ENCODE measurements at regions not wholly inside any gene's neighbourhood (a gene's known extent, or its start where the extent isn't known, plus 50 kb on each side); places are given as distances from the start of the nearest gene placed in this dataset.

DNA sequence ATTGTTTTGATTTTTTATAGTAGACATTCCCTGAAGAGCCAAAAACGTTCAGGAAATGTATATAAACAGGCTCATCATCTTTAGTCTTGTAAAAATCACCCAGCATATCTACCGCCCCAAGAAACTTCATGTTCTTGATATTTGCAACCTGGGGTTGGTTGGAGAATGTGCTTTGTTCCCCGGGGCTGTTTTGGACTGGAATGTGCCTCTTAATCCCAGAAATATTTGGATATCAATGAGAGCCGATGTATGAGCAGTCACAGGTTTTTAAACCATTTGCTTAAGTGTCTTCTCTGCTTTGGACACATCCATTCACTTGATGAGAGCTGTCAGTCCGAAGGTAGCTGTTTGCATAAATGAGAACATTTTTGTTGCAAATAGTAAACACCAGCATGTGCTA, 449.7 kb downstream of the PCDH7 start:
- TF ChIP-seq GATA3 (IDR thresholded peaks at IDR 0.05; ENCODE audit: low read depth, low read length) (no peak), GATA2 (IDR thresholded peaks at IDR 0.05; ENCODE audit: low read depth, low read length) (no peak)

DNA sequence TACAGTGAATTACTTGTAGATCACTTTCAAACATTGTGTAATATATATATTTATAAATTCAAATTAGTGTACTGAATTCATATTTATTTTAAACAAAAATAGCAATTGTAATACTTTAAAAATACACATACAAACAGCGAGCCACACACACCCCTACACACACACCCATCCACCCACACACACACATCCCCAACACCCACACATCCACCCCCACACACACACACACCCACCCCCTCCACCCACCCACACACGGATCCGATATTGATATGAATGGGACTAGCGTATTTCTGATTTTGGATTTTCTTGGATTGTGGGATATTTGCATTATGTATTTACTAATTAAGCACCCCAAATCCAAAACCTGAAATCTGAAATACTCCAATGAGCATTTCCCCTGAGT, 451.2 kb downstream of the PCDH7 start:
- TF ChIP-seq GATA2 (IDR thresholded peaks at IDR 0.05; ENCODE audit: low read depth, low read length) (no peak), GATA3 (IDR thresholded peaks at IDR 0.05; ENCODE audit: low read depth, low read length) (no peak)

DNA sequence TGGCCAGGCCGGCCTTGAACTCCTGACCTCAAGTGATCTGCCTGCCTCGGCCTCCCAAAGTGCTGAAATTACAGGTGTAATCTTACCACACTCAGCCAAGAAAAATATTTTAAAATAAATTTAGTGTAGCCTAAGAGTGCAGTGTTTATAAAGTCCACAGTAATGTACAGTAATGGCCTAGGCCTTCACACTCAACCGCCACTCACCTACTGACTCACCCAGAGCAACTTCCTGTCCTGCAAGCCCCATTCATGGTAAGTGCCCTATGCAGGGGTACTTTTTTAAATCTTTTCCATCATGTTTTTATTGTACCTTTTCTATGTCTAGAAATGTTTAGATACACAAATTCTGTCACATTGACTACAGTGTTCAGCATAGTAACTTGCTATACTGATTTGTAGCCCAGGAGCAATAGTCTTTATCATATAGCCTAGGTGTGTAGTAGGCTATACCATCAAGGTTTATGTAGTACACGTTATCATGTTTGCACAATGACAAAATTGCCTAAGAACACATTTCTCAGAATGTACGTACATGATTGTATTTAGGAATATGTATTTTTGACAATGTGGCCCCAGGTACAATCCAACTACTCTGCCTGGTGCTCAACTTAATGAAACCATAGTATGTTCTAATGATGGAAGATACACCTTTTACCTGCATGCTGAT, 455.2 kb downstream of the PCDH7 start:
- TF ChIP-seq GATA3 (IDR thresholded peaks at IDR 0.05; ENCODE audit: low read depth, low read length) (no peak), GATA2 (IDR thresholded peaks at IDR 0.05; ENCODE audit: low read depth, low read length) (no peak)

DNA sequence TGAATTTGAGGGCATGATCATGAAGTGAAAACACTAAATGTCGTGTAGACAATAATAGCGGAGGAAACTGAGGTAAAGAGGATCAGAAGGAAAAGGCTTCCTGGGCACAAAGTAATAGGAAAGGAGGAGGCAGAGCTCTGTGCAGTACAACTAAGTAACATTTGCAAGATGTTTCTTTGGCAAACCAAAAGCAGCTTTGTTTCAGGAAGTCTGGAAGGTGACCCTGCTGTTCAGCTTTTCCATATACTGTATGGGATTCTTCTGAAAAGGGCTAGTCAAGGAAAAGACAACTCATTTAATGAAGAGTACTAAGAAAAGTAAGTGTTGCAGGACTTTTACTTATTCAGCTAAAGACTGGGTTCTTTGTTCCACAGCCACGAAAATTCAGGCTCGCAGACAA, 463.1 kb downstream of the PCDH7 start:
- TF ChIP-seq GATA3 (IDR thresholded peaks at IDR 0.05; ENCODE audit: low read depth, low read length) (no peak), GATA2 (IDR thresholded peaks at IDR 0.05; ENCODE audit: low read depth, low read length) (no peak)

DNA sequence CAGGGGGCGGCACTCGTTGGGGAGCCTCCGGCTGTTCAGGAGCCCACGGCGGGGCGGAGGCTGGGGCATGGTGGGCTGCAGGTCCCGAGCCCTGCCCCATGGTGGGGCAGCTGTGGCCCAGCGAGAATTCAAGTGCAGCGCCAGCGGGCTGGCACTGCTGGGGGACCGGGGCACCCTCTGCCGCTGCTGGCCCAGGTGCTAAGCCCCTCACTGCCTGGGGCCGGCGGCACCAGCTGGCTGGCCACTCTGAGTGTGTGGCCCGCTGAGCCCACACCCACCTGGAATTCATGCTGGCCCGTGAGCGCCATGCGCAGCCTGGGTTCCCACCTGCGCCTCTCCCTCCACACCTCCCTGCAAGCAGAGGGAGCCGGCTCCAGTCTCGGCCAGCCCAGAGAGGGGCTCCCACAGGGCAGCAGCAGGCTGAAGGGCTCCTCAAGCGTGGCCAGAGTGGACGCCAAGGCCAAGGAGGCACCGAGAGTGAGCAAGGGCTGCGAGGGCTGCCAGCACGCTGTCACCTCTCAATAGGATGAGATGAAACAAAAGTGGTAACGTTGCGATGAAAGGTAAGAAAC, 464.9 kb downstream of the PCDH7 start:
- no peak for TF ChIP-seq GATA3 (IDR thresholded peaks at IDR 0.05; ENCODE audit: low read depth, low read length)
- no peak for TF ChIP-seq GATA2 (IDR thresholded peaks at IDR 0.05; ENCODE audit: low read depth, low read length)

DNA sequence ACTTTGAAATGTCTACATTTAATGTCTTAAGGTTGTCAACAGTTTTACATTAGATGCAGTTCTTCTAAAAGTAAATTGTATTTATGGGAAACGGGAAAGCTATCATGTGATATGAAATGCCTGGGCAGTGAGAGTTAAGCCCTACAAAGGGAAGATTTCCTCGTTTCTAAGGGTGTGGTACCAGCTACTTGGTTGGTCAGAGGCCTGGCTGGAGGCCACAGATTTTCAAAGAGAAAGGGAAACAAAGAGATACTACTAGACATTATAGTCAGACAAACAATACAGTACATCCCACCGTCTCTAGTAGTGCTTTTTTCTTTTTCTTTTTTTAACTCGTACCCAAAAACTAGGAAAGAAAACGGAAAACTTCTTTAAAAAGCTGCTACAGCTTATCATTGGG, 467.8 kb downstream of the PCDH7 start:
- TF ChIP-seq GATA2 (IDR thresholded peaks at IDR 0.05; ENCODE audit: low read depth, low read length) (no peak), GATA3 (IDR thresholded peaks at IDR 0.05; ENCODE audit: low read depth, low read length) (no peak)

DNA sequence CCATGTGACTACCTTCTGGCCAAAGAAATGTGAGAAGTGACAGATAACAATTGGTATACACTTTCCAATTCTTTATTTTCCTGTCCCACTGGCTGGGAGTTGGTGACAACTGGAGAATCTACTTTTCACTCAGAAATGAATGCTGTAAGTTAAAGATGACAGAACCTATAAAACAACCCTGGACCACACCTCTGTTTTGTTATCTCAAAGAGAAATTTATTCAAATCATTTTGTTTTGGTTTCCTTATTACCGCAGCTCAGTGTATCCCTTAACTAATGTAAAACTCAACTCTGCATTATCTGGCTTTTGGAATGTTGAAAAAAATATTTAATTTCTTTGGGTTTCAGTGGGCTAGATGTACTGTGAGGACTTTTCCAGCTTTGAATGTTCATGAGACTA, 469.8 kb downstream of the PCDH7 start:
- TF ChIP-seq GATA2 (IDR thresholded peaks at IDR 0.05; ENCODE audit: low read depth, low read length) (no peak), GATA3 (IDR thresholded peaks at IDR 0.05; ENCODE audit: low read depth, low read length) (no peak)

DNA sequence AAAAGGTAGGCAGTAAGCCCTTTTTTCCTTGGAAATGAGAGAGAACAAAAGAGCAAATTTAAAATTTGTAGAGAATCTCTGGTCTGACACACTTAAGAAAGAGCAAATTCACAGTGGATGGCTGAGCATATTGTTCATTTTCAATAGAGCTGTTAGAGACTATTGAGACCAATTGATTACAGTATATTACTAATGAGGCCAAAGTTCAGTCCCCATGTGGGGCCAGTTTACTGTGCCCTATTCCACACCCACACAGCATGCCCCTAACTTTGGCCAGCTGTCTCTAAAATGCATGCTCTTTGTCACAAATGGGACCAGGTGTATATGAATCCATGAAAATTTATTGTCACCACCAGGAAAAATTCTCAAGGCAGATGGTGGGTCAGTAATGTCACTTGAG, 470.5 kb downstream of the PCDH7 start:
- TF ChIP-seq GATA2 (IDR thresholded peaks at IDR 0.05; ENCODE audit: low read depth, low read length) = no peak
- no peak for TF ChIP-seq GATA3 (IDR thresholded peaks at IDR 0.05; ENCODE audit: low read depth, low read length)

DNA sequence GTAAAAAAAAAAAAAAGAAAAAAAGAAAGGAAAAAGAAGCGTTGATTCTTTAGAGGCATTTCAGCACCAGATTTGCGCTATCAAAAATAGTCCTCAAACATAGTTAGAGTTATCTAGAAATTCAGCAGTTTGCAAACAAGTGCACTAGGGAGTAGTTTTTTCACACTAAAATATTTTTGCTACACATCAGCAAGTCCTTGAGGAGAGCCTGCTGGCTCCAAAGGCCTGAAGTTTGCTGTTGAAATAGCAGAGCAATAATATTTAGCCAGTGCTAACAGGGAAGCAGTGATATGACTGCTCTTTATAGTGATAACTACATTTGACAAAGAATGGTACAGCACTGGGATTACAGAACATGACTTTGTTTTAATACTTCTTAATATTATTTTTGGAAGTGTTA, 472.2 kb downstream of the PCDH7 start:
- TF ChIP-seq GATA2 (IDR thresholded peaks at IDR 0.05; ENCODE audit: low read depth, low read length) = no peak
- no peak for TF ChIP-seq GATA3 (IDR thresholded peaks at IDR 0.05; ENCODE audit: low read depth, low read length)

DNA sequence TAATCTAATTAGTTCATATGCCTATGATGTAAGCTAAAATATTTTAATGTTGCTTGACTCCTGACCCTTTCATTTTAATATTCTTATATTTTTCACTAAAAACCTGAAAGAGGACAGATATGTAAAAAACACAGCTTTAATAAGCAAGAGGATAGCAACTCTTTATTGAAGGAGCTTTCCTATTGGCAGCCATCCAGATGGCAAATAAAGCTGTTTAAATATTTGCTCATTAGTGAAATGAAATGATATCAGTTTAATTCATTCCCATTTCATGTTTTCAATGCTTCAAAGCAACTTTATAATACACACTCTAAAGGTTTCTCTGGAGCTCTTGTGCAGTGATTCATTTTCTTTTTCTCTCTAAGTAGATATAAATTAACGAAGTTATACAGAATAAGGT, 473.4 kb downstream of the PCDH7 start:
- TF ChIP-seq GATA2 (IDR thresholded peaks at IDR 0.05; ENCODE audit: low read depth, low read length) (no peak), GATA3 (IDR thresholded peaks at IDR 0.05; ENCODE audit: low read depth, low read length) (no peak)

DNA sequence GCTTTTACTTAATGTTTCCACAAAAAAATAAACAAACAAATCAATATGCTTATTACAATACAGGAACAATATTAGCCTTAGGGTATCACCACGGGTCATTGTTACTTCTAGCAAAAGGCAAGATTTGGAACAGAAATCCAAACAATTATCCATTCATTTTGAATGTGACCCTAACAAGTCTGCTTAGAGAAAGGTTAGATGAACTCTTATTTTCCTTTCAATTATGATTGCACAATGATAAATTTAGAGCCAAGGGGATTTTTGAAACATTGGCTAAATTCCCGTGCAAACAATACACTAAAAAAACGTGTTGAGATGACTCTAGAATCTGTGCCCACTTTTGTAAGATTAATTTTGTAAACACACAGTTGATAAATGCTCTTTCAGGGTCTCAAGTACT, 474.7 kb downstream of the PCDH7 start:
- TF ChIP-seq GATA3 (IDR thresholded peaks at IDR 0.05; ENCODE audit: low read depth, low read length) (no peak), GATA2 (IDR thresholded peaks at IDR 0.05; ENCODE audit: low read depth, low read length) (no peak)

DNA sequence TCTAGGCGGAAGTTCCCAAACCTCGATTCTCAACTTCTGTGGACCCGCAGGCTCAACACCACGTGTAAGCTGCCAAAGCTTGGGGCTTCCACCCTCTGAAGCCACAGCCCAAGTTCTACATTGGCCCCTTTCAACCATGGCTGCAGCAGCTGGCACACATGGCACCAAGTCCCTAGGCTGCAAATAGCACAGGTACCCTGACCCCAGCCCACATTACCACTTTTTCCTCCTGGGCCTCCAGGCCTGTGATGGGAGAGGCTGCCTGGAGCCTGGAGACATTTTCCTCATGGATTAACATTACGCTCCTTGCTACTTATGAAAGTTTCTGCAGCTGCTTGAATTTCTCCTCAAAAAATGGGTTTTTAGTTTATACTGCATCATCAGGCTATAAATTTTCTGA, 479.5 kb downstream of the PCDH7 start:
- no peak for TF ChIP-seq GATA3 (IDR thresholded peaks at IDR 0.05; ENCODE audit: low read depth, low read length)
- TF ChIP-seq GATA2 (IDR thresholded peaks at IDR 0.05; ENCODE audit: low read depth, low read length) = no peak

DNA sequence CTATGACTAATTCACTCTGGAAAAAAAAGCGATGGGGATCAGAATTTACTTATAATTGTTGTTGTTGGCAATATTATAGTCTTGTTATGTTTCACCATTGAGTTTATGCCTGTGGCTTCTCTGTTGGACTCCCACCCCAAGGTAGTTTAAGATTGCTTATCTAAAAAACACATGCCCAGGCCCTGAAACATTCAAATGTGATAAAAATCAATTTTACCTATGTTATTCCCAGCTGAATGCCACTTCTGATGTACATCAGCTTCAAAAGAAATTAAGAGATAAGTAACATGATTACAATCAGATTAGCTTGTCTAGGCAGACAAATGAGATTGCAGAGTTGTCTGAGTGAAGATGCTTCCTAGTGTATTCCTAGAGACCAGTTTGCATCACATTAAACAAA, 484.7 kb downstream of the PCDH7 start:
- TF ChIP-seq GATA2 (IDR thresholded peaks at IDR 0.05; ENCODE audit: low read depth, low read length) = peak; percentile 51; the same call in 1 of the 2 replicates
- TF ChIP-seq GATA3 (IDR thresholded peaks at IDR 0.05; ENCODE audit: low read depth, low read length) = peak; percentile 74

DNA sequence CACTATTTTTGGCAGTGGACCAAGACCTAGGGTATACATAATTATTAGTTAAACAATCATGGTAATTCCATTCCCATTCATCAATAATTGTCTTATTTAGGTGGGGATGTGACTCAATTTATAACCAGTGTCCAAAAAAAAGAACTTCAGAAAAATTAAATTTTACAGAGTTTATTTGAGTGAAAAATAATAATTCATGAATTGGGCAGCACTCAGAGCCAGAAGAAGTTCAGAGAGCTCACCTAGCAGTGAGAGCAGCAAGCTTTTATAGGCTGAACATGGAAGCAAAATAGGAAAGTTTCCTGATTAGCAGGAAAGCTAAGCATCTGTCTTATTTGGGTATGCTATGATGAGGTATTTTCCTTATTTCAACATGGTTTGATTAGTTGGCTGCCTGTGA, 500.8 kb downstream of the PCDH7 start:
- TF ChIP-seq GATA3 (IDR thresholded peaks at IDR 0.05; ENCODE audit: low read depth, low read length) = no peak
- TF ChIP-seq GATA2 (IDR thresholded peaks at IDR 0.05; ENCODE audit: low read depth, low read length) = no peak

DNA sequence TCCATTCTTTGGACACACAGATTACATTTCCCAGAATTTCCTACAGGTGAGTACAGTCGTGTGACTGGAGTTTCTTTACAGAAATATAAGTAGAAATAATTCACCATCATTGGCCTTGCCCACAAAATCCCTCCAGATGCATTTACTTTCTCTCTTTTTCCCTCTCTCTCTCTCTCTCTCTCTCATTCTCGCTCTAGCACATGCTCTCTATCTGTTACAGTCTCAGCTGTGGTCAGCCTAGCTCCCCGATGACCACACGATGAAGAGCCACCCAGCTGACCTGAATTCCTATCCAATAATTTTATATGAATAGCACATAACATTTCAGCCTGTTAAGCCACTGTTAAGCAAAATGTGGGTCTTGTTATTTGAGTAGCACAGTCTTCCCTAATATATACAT, 507.9 kb downstream of the PCDH7 start:
- no peak for TF ChIP-seq GATA2 (IDR thresholded peaks at IDR 0.05; ENCODE audit: low read depth, low read length)
- TF ChIP-seq GATA3 (IDR thresholded peaks at IDR 0.05; ENCODE audit: low read depth, low read length) = no peak

DNA sequence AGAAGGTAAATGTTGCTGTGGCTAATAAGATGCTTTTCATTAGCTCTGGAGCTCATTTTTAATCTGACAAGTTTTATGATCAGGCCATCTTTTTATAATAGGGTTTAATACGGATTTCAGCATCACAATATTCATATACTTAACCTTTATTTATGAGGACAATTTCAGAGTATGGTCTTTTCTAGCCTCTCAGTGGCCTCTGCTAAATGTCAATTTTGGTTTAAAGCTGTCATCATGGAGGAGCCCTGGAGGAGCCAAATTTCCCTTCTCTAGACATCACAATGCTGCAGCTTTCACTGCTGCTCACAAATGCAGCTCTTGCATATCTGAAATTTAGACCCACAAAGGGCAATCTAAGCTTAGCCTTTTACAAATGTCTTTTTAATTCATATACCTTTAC, 510.4 kb downstream of the PCDH7 start:
- TF ChIP-seq GATA2 (IDR thresholded peaks at IDR 0.05; ENCODE audit: low read depth, low read length) (no peak), GATA3 (IDR thresholded peaks at IDR 0.05; ENCODE audit: low read depth, low read length) (no peak)

Data from SH-SY5Y (cell line).